Inflammatory macrophage treated with lipopolysaccharide for 4 hours (primary cell): ENCODE measurements at regions not wholly inside any gene's neighbourhood (a gene's known extent, or its start where the extent isn't known, plus 50 kb on each side); places are given as distances from the start of the nearest gene placed in this dataset.

Experiments used
- DNase-seq: peaks from one replicate; pipeline ENCODE4 v3.0.0-alpha.2; 2020

GRCh38 chr3:126266291-126266840, 86.0 kb upstream of the ALDH1L1 start:
- no peak for DNase-seq

- DNase-seq, result no peak
Observed at GRCh38 chr3:126264952-126265351, 84.6 kb upstream of the ALDH1L1 start.

DNA sequence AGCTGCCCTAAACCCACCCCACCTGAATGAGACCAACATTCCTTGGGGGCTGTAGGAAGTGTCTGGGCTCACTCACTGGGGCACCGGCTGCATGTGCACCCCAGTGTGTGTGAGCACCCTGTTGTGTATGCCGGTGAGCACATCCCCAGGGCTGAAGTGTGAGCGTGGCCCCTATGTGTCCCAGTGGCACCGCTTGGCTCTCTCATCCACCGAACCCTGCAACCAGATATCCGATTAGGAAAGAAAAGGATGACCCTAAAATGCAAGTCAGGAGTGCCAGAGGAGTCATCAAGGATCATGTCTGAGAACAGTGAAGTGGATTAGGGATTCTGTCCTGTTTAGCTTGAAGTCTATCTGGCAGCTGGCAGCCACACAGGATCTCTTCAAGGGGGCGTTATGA, 84.0 kb upstream of the ALDH1L1 start:
- DNase-seq, result no peak

- DNase-seq, result no peak
Observed at GRCh38 chr3:126263971-126264370, 83.6 kb upstream of the ALDH1L1 start.

DNA sequence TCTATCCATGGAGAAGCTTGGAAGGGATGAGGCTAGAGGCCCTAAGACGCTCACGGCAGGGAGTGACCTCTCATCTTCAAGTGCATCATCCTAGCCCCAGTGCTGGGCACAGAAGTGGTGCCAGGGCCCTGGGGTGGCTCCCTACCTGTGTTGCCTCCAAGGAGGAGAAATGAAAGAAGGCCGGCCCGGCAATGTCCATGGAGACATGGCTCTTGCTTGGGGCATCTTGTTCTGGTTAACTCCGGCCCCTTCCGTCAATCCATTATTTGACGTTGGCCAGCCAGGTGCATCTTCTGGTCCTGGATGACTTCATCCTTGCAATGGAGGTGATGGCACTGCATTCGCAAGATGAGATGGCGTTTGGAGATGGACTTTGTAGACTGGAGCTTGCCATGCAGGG, 83.2 kb upstream of the ALDH1L1 start:
- no peak for DNase-seq

GRCh38 chr3:126262227-126262626, 81.8 kb upstream of the ALDH1L1 start:
- DNase-seq, result no peak

DNA sequence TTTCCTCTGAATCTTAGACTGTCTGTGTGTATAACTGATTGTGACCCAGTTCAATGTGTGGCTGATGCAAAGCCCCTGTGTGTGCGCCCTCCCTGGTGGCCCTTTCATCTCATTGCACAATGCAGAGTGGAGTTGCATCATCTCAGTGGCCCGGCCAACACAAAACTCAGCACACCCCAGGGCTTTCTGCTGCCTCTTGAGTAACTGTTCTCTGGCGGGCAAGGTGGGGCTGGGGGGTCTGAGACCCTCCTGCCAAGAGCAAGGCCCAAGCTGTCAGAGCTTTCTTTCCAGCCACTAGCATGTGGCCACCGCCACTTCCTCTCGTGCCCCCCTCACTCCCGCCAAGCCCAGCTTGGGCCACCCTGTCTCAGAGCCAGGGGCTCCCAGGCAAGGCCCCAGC, 80.7 kb upstream of the ALDH1L1 start:
- DNase-seq, result no peak

GRCh38 chr3:126259411-126260391, 79.3 kb upstream of the ALDH1L1 start:
- peak; percentile 7 for DNase-seq

GRCh38 chr3:126258670-126259069, 78.3 kb upstream of the ALDH1L1 start:
- DNase-seq, result peak; percentile 11

DNA sequence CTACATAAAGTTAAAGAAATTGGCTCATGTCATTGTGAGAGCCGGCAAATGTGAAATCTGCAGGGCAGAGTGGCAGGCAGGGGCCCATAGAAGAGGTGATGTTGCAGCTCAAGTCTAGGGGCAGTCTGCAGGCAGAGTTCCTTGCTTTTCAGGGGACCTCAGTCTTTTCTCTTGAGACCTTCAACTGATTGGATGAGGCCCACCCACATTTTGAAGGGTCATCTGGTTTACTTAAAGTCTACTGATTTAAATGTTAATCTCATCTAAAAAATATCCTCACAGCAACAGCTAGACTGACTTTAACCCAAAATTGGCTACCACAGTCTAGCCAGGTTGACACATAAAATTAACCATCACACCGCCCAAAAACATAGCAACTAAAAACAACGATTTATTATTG, 77.6 kb upstream of the ALDH1L1 start:
- no peak for DNase-seq

- no peak for DNase-seq
Observed at GRCh38 chr3:126257174-126257573, 76.8 kb upstream of the ALDH1L1 start.

DNA sequence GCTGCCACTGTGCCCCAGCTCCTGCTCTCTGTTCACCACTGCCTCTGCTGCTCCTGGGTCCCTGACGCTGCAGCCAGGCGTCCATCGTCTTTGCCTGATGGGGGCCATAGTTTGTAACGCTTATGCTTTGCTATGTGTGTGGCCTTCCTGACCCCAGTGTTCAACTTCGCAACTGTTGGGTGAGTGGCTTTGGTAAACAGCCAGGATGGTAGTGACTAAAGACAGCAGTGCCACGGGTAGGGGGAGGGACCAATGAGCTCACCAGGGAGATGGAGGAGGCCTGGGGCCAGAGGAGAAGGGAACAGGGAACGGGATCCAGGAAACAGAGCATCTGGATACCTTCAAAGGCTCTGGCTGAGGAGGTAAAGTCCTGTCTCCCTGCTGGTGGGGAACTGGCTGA, 75.9 kb upstream of the ALDH1L1 start:
- no peak for DNase-seq

DNA sequence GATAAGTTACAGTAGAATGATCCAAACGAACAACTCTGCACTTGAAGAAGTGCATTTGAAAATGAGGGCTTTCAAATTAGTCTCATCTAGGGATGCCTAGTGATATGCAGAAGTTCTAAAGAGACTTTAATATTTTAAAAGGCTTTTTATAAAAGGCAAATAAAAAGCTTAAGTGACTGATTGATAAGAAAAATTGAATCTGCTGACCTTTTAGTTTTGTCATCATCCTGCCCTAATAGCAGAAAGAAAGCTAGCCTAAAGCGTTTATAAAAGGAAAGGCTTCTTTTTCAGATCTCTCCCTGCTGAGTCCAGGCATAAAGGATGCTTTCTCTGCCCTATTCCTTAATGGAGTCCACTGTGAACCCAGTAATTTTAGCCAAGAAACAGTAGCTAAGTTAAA, 72.7 kb upstream of the ALDH1L1 start:
- no peak for DNase-seq

DNA sequence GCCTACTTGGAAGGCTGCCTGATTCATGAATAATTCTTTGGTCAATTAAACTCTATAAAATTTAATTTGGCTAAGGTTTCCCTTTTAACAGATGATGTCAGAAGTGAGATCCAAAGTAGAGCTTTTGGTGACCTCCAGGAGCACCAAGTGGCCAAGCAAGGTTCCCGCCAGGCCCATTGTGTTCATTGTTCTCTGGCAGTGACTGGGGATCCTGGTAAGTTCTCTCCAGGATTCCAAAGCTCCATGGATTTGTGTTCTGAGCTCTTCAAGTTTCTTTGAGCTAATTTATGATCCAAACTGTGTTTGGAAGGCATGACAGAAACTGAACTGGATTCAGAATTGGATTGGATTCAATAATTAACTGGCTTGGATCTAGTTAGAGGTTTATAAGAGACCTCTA, 72.0 kb upstream of the ALDH1L1 start:
- no peak for DNase-seq

DNA sequence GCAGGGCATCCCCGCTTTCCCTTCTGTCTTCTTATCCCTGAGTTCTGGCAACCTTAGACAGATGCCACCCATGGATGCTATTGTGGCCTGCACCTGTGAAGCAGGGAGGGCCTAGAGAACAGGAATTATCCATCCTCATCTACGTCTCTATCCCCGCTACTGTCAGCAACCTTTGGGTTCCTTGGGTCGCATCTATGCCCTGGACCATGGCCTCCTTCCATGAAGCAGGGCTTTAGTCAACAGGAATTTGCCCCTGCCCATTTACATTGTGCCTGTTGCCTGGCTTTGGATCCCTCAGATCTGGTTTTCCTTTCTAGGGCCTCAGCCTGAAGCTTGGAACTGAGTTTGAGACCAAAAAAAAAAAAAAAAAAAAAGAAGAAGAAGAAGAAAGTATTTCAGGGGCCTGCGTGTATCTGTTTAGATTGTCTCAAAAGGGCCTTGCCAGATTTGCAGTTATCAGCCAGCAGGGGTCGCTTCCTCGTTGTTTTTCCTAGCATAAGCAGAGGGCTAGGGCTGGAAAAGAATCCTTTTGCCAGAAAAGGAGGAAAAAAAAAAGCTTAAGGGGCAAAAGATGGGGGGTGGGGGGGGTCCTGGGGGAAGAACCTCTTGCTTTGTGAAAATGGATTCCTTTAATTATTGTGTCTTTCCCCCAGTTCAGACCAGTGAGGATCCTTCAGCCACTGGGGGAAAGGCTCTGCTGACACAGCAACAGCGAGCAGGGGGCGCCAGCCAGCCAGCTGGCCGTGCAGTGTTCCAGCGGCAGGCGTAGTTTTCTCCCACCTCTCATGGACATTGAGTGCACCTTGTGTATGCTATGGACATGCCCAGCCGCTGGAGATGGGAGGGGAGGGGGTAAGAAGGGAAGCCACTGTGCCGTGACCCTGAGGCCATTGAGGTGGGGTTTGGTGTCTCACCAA, 65.7 kb upstream of the ALDH1L1 start:
- DNase-seq, result peak; percentile 41
